ENCODE measurements at regions not wholly inside any gene's neighbourhood (a gene's known extent, or its start where the extent isn't known, plus 50 kb on each side); places are given as distances from the start of the nearest gene placed in this dataset.

GRCh38 chr3:124510290-124510689 is 220.0 kb upstream of the UMPS start:
- TF ChIP-seq CTCF (IDR thresholded peaks at IDR 0.05; ENCODE audit: unreplicated experiment) = no peak
- intact Hi-C loops (cut with micrococcal nuclease) = no loop called here
- ChIA-PET POLR2A (no interaction called here), CTCF (interaction anchor here (0.6 to 1.7 kb wide), 2 partner anchors 10 to 42 kb away, joined by 3 to 5 read pairs; no protein-coding TSS in a partner anchor)
- no peaks in the 10 kb centered on the region for H3K36me3 Mint-ChIP-seq (ENCODE audit: insufficient read depth, unreplicated experiment)
- H3K27me3 Mint-ChIP-seq (ENCODE audit: insufficient read depth, unreplicated experiment) = no peaks in the 10 kb centered on the region
- H3K4me1 Mint-ChIP-seq (ENCODE audit: insufficient read depth, unreplicated experiment) = peaks cover 13% of the 10 kb centered on the region
- no peaks in the 10 kb centered on the region for H3K9me3 Mint-ChIP-seq (ENCODE audit: unreplicated experiment)
- no peak for DNase-seq (ENCODE audit: unreplicated experiment)
- BruUV-seq (replicated peaks) = no TSS peak
- no peak overlapping the region for H3K4me3 Mint-ChIP-seq (ENCODE audit: unreplicated experiment)
- no peak overlapping the region for H3K27ac Mint-ChIP-seq (ENCODE audit: low read depth, unreplicated experiment)

GRCh38 chr3:124512881-124513609 is 217.2 kb upstream of the UMPS start:
- no peak for DNase-seq (ENCODE audit: unreplicated experiment)
- TF ChIP-seq CTCF (IDR thresholded peaks at IDR 0.05; ENCODE audit: unreplicated experiment) = no peak
- Mint-ChIP-seq H3K27ac (ENCODE audit: low read depth, unreplicated experiment) (no peak overlapping the region), H3K36me3 (ENCODE audit: insufficient read depth, unreplicated experiment) (no peaks in the 10 kb centered on the region), H3K9me3 (ENCODE audit: unreplicated experiment) (no peaks in the 10 kb centered on the region), H3K4me1 (ENCODE audit: insufficient read depth, unreplicated experiment) (peaks cover 13% of the 10 kb centered on the region), H3K27me3 (ENCODE audit: insufficient read depth, unreplicated experiment) (peaks cover 12% of the 10 kb centered on the region), H3K4me3 (ENCODE audit: unreplicated experiment) (no peak overlapping the region)
- CTCF ChIA-PET = interaction anchor here (0.8 kb wide), 1 partner anchor 8 kb away, joined by 3 read pairs; no protein-coding TSS in a partner anchor
- POLR2A ChIA-PET = interaction anchor here (0.6 to 0.8 kb wide), 2 partner anchors 10 to 295 kb away, joined by 3 read pairs; no protein-coding TSS in a partner anchor
- no TSS peak for BruUV-seq (replicated peaks)
- intact Hi-C loops (cut with micrococcal nuclease) = no loop called here

- intact Hi-C loops (cut with micrococcal nuclease) = no loop called here
- CTCF ChIA-PET = interaction anchor here (0.8 kb wide), 1 partner anchor 8 kb away, joined by 3 read pairs; no protein-coding TSS in a partner anchor
Observed at GRCh38 chr3:124513610-124513997, 216.6 kb upstream of the UMPS start.

More at GRCh38 chr3:124513610-124513997, 216.6 kb upstream of the UMPS start:
- Mint-ChIP-seq H3K4me3 (ENCODE audit: unreplicated experiment) (no peak overlapping the region), H3K9me3 (ENCODE audit: unreplicated experiment) (no peaks in the 10 kb centered on the region), H3K4me1 (ENCODE audit: insufficient read depth, unreplicated experiment) (peaks cover 13% of the 10 kb centered on the region), H3K36me3 (ENCODE audit: insufficient read depth, unreplicated experiment) (no peaks in the 10 kb centered on the region), H3K27me3 (ENCODE audit: insufficient read depth, unreplicated experiment) (peaks cover 18% of the 10 kb centered on the region), H3K27ac (ENCODE audit: low read depth, unreplicated experiment) (no peak overlapping the region)
- POLR2A ChIA-PET = interaction anchor here (0.8 kb wide), 1 partner anchor 9 kb away, joined by 3 read pairs; no protein-coding TSS in a partner anchor
- TF ChIP-seq CTCF (IDR thresholded peaks at IDR 0.05; ENCODE audit: unreplicated experiment) = no peak
- no peak for DNase-seq (ENCODE audit: unreplicated experiment)
- no TSS peak for BruUV-seq (replicated peaks)

Measured in MCF 10A (cell line).